Stimulated activated CD8-positive, alpha-beta memory T cell treated with anti-CD3 and anti-CD28 coated beads, Interleukin-4, amount 100 ng/mL, for 24 hours (primary cell): ENCODE measurements at regions not wholly inside any gene's neighbourhood (a gene's known extent, or its start where the extent isn't known, plus 50 kb on each side); places are given as distances from the start of the nearest gene placed in this dataset.
A peak's percentile ranks its signal among the peaks of the same experiment; 100 is the strongest.
"Not testable (repeated sequence)": the region's sequence is repeated elsewhere in the genome, so short reads cannot be mapped to it uniquely, and the experiment has no call there.

ENCODE experiments used
- DNase-seq: peaks from one replicate; pipeline ENCODE4 v3.0.0-alpha.2; 2020; ENCODE audit warnings: low read depth

DNA sequence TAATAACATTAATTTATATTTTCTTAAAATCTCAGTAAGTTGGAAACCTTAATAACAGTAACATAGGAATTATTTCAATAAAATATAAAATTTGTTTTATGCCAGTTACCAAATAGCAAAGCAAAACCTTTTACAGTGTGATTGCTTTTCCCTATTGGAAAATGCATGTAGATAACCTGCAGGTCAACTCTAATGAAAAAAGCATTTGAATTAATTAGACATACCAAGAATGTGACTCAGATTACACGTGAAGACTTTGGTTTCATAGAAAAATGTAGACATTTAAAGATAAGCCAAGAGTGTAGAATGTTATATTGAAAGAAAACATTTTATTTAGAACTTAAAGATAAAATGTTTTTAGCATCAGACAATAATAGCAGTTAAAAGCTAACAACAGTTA lies 888.1 kb downstream of the TMEM121 start:
- DNase-seq, result no peak

GRCh38 chr14:106417224-106418049 lies 891.1 kb downstream of the TMEM121 start:
- peak; percentile 81 for DNase-seq

DNA sequence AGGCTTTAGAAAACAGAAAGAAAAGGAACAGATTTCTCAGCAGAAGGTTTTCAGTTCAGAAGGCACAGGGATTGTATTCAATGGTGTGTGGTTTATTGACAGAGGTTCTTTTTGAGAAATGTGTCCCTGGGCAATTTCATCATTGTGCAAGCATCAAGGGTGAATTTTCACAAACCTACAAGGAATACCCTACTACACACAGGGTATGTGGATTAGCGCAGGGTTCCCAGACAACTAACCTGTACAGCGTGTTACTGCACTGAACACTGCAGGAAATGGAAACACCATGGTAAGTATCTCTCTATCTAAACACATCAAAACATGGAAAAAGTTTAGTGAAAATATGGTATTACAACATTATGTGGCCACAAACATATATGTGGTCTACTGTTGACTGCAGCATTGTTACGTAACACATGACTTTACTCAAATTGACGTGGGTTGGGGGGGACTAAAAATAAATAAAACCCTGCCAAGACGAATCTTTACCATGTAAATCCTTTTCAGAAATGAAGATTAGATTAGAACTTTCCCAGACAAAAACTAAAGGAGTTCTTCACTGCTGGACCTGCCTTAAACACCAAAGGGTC lies 893.1 kb downstream of the TMEM121 start:
- no peak for DNase-seq

DNA sequence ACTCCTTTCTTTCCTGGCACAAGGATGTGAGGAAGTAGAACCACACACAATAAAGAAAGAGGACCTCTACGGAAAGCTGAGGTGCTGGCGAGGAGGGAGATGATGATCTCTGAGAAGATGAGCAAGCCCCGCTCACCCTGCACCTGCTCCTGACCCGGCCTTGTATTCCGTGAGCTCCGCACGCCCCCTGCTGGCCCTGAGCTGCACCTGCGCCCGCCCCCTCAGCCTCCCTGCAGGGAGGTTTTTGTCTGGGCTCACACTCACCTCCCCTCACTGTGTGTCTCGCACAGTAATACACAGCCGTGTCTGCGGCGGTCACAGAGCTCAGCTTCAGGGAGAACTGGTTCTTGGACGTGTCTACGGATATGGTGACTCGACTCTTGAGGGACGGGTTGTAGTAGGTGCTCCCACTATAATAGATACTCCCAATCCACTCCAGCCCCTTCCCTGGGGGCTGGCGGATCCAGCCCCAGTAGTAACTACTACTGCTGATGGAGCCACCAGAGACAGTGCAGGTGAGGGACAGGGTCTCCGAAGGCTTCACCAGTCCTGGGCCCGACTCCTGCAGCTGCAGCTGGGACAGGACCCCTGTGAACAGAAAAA lies 895.1 kb downstream of the TMEM121 start:
- peak; percentile 75 for DNase-seq

DNA sequence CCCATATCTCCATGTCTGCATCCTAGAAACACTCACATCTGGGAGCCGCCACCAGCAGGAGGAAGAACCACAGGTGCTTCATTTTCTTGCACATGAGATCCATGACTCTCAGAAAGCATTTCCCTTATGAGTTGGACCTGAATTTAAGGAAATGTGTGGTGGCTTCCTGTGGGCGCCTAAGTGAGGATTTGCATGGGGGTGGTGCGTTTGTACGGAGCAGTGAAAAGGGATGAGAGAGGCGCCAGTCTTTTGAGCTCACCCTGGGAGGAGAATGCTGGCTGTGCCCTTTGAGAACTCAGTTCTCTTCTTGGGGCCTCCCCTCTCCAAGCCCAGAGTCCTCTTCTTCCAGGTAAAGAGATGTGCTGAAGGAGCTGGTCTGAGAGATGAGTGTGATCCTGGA lies 895.7 kb downstream of the TMEM121 start:
- no peak for DNase-seq

- not testable (repeated sequence) for DNase-seq
Measured at GRCh38 chr14:106425150-106425549, 898.8 kb downstream of the TMEM121 start.

DNA sequence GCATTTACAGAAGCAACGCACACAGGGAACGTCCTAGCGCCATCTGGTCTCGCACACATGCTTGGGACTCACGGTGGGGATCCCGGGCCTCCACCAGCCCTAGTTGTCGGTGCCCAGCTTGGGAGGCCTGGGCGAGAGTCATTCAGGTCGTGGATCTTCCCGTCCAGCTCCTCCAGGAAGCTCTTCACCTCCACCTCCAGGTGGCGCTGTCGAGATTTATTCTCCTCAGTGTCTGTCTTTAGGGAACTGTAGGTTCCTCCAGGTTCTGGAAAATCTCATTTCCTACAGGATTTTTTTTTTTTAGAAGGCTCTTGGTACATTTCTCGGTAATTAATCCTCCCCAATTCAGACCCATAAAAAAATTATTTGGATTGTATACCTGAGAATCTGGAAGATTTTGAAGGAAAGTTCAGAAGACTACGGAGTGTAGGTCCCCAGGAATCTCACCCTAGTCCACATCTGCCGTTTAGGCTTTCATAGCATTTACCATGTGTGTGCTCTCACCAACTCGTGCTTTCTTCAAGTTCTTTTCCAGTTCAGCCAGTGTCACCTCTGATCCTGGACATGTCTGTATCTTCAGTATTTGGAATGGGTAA lies 910.0 kb downstream of the TMEM121 start:
- peak; percentile 62 for DNase-seq

DNA sequence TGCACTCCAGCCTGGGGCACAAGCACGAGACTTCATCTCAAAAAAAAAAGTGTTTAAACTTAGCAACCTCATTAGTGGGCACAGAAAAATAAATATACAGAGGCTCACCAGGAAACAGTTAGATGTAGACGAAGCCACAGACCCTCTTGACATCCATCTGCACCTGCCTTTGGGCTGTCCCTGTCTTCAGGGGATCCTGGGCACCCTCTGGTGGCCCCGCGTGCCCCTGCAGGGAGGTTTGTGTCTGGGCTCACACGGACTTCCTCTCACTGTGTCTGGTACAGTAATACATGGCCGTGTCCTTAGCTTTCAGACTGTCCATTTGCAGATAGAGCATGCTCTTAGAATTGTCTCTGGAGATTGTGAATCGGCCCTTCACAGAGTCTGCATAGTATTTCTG lies 916.5 kb downstream of the TMEM121 start:
- peak; percentile 33 for DNase-seq

- no peak for DNase-seq
Measured at GRCh38 chr14:106455026-106455425, 928.6 kb downstream of the TMEM121 start.

DNA sequence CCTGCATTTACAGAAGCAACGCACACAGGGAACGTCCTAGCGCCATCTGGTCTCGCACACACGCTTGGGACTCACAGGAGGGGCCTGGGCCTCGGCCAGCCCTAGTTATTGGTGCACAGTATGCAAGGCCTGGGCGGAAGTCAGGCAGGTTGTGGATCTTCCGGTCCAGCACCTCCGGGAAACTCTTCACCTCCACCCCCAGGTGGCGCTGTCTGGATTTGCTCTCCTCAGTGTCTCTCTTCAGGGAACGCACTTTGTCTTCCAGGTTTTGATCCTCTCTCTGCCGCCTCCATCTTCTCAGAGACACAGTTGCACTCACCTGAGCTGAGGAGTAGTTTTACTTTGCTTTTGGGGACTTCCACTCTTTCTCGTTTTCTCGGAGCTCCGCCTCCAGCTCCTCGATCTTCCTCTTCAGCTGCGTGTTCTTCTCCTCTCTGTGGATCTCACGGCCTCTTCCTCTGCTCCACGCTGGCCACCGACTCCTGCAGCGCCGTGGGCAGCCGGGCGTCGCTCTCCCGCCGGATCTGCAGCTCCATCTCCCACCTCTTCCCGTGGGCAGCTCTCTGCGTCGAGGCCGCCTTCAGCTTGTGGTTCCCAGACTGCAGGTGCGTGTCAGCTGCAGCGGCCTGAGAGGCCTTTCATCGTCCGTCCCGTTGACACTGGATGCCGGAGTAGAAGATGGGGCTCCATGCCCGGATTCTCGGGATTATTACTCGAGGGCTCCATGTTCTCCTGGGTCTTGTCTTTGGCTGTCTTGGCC lies 933.8 kb downstream of the TMEM121 start:
- peak; percentile 49 for DNase-seq

GRCh38 chr14:106460916-106461315 lies 934.5 kb downstream of the TMEM121 start:
- no peak for DNase-seq

DNA sequence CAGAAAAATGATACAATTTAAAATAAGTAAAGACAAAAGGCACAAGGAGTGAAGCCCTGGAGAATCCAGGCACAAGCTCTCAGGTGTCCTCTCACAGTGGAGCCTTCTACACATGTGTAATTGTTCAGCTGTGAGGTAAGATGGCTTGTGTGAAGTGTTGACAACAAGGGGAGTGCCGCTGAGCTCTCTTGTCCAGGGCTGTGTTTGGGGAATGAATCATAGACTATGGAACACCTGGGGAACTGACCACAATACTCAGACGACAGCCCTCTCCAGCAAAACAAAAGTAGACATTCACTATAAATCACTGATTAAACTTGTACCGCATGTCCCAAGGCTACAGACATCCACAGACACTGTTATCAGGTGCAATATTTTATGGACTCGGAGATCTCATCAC lies 940.1 kb downstream of the TMEM121 start:
- DNase-seq, result not testable (repeated sequence)

DNA sequence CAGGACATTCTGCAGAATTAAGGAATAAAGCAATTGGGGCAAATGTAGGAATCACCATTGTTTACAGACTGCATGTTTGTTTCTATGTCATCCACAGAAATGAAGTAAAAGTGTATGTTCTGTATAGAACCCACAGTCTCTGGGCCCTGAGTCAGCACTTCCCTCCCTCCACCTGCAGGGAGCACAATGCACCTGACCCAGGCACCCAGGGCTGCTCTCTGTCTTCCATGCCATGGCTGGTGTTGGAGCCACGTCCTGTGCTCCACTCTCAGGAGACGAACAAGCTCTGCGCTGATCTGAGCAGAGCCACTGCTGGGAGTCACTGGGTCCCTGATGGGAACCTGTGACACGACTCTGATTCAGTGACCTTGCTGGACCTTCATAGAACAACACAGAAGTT lies 942.5 kb downstream of the TMEM121 start:
- not testable (repeated sequence) for DNase-seq

- not testable (repeated sequence) for DNase-seq
Measured at GRCh38 chr14:106470028-106470427, 943.6 kb downstream of the TMEM121 start.

DNA sequence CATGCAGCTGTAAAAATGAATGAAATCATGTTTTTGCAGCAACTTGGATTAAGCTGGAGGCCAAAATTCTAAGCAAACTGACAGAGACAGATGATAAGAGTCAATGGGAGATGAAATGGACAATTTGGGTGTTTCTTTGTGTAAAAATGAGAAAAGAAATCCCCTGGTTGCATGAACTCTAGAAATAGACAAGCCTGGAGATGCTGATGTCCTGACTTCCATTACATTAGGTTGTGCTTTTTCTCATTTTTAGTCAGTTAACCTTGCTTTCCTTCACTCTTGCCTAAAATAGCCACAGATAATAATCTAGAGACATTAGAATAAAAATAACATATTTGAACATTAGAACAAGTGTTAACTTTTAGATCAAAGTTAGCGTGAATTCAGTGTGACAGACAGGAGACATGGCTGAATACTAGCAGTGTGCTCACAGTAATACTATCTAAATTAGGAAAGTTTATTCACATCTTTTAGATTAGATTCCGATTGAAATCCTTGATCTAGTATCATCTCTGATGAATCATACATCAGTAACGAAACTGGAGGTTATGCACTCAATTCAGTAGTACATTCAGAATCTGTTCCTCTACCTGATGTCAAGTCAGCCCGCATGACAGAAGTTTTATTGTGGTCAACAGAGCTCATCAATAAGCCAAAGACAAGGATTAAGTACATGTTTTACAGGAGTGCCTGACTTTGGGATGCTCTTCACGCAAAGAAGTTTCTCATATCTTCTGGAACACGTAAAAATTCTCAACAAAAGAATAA lies 948.1 kb downstream of the TMEM121 start:
- not testable (repeated sequence) for DNase-seq

GRCh38 chr14:106475214-106475613 lies 948.8 kb downstream of the TMEM121 start:
- not testable (repeated sequence) for DNase-seq

- not testable (repeated sequence) for DNase-seq
Measured at GRCh38 chr14:106477600-106477999, 951.2 kb downstream of the TMEM121 start.

- not testable (repeated sequence) for DNase-seq
Measured at GRCh38 chr14:106480287-106480686, 953.9 kb downstream of the TMEM121 start.

DNA sequence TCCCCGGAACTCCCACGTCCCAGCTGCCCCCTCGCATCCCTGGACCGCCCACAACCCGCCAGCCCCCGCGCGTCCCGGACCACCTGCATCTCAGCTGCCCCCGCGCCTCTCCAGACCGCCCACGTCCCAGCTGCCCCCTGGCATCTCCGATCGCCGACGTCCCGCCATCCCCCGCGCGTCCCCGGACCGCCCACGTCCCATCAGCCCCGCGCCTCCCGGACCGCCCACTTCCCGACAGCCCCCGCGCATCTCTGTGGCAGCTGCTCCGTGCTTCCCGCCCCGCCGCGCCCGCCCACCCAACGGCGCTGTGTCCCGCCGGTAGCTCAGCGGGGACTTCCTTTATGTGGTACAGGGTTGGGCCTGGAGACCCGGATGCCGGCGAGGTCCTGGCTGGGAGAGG lies 955.8 kb downstream of the TMEM121 start:
- DNase-seq, result not testable (repeated sequence)

DNA sequence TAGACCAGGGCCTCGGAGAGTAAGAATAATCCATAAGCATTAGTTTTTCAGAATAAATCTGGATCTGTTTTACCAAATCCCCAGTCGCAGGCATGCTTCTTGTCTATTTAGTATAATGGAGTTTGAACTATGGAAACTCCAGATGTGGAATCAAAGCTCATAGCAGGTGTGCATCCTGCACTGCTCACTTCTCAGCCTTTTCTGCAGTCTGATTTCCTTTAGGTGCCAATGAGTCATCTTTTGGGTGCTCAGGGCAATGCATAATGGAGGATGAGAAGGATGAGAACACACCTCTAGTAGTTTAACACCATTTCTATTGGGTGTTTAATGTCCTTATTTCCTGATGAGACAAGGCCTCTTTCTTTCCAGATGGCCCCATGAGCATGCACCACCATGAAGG lies 961.2 kb downstream of the TMEM121 start:
- DNase-seq, result no peak

DNA sequence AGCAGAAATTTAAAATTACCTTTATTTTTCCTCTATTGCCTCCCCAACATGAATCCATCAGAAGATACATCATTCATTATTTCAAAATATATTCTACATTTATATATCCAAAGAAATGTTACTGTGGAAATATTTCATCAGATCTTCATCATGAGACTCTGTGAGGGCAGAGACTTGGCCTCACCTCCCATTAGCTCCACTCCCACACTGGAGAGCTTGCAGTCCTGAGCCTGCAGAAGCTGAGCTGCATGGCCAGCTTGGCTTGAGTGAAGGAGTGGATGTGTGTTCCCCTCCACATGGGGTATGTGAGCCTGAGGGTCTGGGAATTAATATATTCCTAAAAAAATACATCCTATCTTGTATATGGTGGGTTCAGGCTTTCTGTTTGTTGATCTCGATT lies 961.9 kb downstream of the TMEM121 start:
- DNase-seq, result no peak
